ENCODE measurements at regions not wholly inside any gene's neighbourhood (a gene's known extent, or its start where the extent isn't known, plus 50 kb on each side); places are given as distances from the start of the nearest gene placed in this dataset.

DNA sequence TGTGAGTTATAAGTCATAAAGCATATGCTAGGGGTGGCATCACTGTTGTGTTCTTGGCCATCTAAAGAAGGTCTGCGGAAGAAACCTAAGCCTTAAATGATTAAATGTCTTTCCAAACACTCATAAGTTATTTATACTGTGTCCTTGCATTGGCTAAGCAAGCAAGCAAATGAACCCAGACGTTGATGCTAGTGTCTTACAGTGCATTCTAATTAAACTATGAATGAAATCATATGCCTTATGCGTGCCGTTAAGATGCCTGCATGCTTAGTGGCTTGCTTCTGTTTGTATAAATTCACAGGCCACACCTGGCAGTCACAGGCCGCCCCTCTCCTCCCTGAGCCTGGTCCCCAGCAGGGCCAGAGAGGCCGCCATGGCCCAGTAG lies 49.9 kb downstream of the RIN2 start:
- no peak for DNase-seq
- H3K4me3 Mint-ChIP-seq = no peak overlapping the region
- ChIA-PET POLR2A (no interaction called here), CTCF (interaction anchor here (1.4 kb wide), 1 partner anchor 20 kb away, joined by 3 read pairs; no protein-coding TSS in a partner anchor)
- H3K27ac Mint-ChIP-seq = no peak overlapping the region
- Histone ChIP-seq H3K9me3 (ENCODE audit: low read length) (no peaks in the 10 kb centered on the region), H3K27ac (ENCODE audit: low read depth, low read length) (no peak overlapping the region), H3K36me3 (ENCODE audit: insufficient read depth, low read length) (no peaks in the 10 kb centered on the region), H3K4me1 (ENCODE audit: insufficient read depth, low read length) (no peaks in the 10 kb centered on the region), H3K4me3 (ENCODE audit: low read length) (no peak overlapping the region), H3K27me3 (ENCODE audit: insufficient read depth, low read length, poor library complexity, severe bottlenecking) (no peaks in the 10 kb centered on the region)
- H3K9me3 Mint-ChIP-seq = peaks cover 0 to 4% (median 0%) of the 10 kb centered on the region in 5 donors
- no peaks in the 10 kb centered on the region for H3K36me3 Mint-ChIP-seq
- peaks cover 1 to 8% of the 10 kb centered on the region in 2 donors for H3K27me3 Mint-ChIP-seq
- H3K4me1 Mint-ChIP-seq = peaks cover 0 to 6% (median 0%) of the 10 kb centered on the region in 3 donors

DNA sequence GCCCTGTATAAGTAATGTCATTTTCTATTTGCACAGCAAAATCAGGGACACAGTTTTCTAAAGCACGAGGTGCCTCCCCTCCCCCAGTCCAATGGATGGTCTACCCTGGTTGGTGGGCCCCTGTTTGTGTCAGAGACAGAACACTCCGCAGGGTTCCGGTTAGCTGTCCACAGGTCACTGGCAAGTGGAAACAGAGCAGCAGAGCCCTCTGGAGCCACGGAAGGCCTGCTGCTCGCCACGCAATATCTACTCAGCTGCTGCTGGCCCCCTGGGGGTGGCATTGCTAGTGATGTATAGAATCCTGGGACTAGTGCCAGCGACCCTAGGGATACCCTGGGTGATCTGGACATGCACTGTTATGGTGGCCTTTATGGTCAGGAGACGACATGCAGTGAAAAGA lies 50.4 kb downstream of the RIN2 start:
- no peak overlapping the region for H3K27ac Mint-ChIP-seq
- no peak for DNase-seq
- peaks cover 0 to 6% (median 0%) of the 10 kb centered on the region in 3 donors for H3K4me1 Mint-ChIP-seq
- H3K36me3 Mint-ChIP-seq = no peaks in the 10 kb centered on the region
- H3K9me3 ChIP-seq (ENCODE audit: low read length) = no peaks in the 10 kb centered on the region
- ChIA-PET CTCF (no interaction called here), POLR2A (no interaction called here)
- no peak overlapping the region for H3K4me3 ChIP-seq (ENCODE audit: low read length)
- H3K4me1 ChIP-seq (ENCODE audit: insufficient read depth, low read length) = no peaks in the 10 kb centered on the region
- no peaks in the 10 kb centered on the region for H3K36me3 ChIP-seq (ENCODE audit: insufficient read depth, low read length)
- no peaks in the 10 kb centered on the region for H3K27me3 ChIP-seq (ENCODE audit: insufficient read depth, low read length, poor library complexity, severe bottlenecking)
- no peak overlapping the region for H3K4me3 Mint-ChIP-seq
- peaks cover 1 to 8% of the 10 kb centered on the region in 2 donors for H3K27me3 Mint-ChIP-seq
- H3K27ac ChIP-seq (ENCODE audit: low read depth, low read length) = no peak overlapping the region
- H3K9me3 Mint-ChIP-seq = peaks cover 0 to 4% (median 0%) of the 10 kb centered on the region in 5 donors

DNA sequence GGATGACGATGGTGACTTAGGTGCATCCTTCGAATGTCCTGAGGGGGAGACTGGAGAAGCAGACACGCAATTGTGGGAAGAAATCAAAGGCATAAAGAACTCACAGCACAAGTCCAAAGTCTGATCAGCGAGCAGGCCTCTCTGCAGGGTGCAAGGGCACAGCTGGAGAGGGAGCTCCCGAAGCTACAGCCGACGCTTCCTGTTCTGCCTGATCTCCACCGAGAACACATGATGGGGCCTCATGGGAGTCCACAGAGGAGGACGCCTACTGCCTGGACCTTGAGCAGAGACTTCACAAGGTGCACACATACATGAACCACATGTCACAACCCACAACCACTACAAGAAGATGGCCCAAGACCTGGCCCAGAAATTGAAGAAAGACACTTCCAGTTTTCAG lies 51.4 kb downstream of the RIN2 start:
- Mint-ChIP-seq H3K4me1 (peaks cover 0 to 6% (median 0%) of the 10 kb centered on the region in 3 donors), H3K27me3 (peaks cover 1 to 8% of the 10 kb centered on the region in 2 donors), H3K9me3 (peaks cover 0 to 4% (median 0%) of the 10 kb centered on the region in 5 donors), H3K4me3 (no peak overlapping the region), H3K36me3 (no peaks in the 10 kb centered on the region), H3K27ac (no peak overlapping the region)
- H3K27me3 ChIP-seq (ENCODE audit: insufficient read depth, low read length, poor library complexity, severe bottlenecking) = no peaks in the 10 kb centered on the region
- POLR2A ChIA-PET = no interaction called here
- DNase-seq = no peak
- no peaks in the 10 kb centered on the region for H3K4me1 ChIP-seq (ENCODE audit: insufficient read depth, low read length)
- H3K9me3 ChIP-seq (ENCODE audit: low read length) = no peaks in the 10 kb centered on the region
- CTCF ChIA-PET = no interaction called here
- no peak overlapping the region for H3K27ac ChIP-seq (ENCODE audit: low read depth, low read length)
- no peaks in the 10 kb centered on the region for H3K36me3 ChIP-seq (ENCODE audit: insufficient read depth, low read length)
- no peak overlapping the region for H3K4me3 ChIP-seq (ENCODE audit: low read length)

DNA sequence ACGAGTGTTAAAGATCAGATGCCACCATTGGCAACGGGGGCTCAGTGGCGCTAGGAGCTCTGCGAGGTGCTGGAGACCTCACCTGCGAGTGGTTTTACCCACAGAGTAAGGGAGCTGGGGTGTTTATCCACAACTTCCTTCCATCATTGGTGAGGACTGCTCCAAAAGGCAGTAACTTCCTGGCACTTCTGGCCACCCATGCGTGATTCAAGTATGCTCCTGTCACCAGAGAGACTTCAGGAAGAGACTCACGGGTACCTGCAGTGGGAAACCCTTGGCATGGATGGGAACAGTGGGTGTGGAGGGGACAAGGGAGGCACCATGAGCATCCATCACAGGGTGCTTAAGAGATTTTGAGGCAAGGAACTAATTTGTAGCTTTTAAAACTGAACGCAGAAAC lies 53.2 kb downstream of the RIN2 start:
- ChIA-PET POLR2A (no interaction called here), CTCF (no interaction called here)
- no peak for DNase-seq
- no peak overlapping the region for H3K4me3 ChIP-seq (ENCODE audit: low read length)
- Mint-ChIP-seq H3K36me3 (no peaks in the 10 kb centered on the region), H3K4me1 (peaks cover 0 to 6% (median 0%) of the 10 kb centered on the region in 3 donors), H3K9me3 (peaks cover 0 to 3% (median 0%) of the 10 kb centered on the region in 5 donors), H3K27me3 (peaks cover 1 to 11% of the 10 kb centered on the region in 2 donors), H3K4me3 (no peak overlapping the region), H3K27ac (no peak overlapping the region)
- H3K9me3 ChIP-seq (ENCODE audit: low read length) = no peaks in the 10 kb centered on the region
- no peaks in the 10 kb centered on the region for H3K27me3 ChIP-seq (ENCODE audit: insufficient read depth, low read length, poor library complexity, severe bottlenecking)
- no peaks in the 10 kb centered on the region for H3K4me1 ChIP-seq (ENCODE audit: insufficient read depth, low read length)
- no peak overlapping the region for H3K27ac ChIP-seq (ENCODE audit: low read depth, low read length)
- no peaks in the 10 kb centered on the region for H3K36me3 ChIP-seq (ENCODE audit: insufficient read depth, low read length)

DNA sequence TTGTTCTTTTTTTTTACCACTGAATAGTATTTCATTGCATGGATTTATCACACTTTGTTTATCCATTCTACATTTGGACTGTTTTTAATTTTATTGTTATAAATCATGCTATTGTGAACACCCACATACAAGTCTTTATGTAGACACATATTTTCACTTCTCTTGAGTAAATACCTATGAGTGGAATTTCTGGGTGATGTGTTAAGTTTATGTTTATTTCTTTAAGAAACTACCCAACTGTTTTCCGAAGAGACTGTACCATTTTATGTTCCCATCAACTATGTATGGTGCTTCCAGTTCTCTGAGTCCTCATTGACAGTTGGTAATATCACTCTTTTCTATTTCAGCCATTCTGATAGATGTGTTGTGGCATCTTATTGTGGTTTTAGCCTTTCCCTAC lies 54.0 kb downstream of the RIN2 start:
- CTCF ChIA-PET = no interaction called here
- H3K27ac Mint-ChIP-seq = no peak overlapping the region

DNA sequence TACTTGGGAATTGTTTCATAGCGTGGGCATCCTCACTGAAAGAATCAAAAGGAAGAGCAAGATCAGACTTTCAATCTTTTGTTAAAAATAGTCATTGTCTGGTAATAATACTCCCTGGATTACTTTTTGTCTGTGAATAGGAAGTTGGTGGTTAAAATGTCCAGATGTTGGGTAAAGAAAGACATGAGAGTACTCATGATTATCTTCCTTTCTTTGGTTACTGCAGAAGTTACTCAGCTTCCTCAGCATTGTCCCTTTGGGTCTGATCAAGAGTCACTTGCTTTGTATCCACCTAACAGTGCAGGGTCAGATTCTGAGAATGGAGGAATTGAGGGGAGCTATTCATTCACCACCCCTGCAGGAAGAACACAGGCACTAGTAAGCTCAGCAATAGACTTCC lies 54.6 kb downstream of the RIN2 start:
- H3K27ac ChIP-seq (ENCODE audit: low read depth, low read length) = no peak overlapping the region
- ChIA-PET CTCF (no interaction called here), POLR2A (no interaction called here)
- no peaks in the 10 kb centered on the region for H3K4me1 ChIP-seq (ENCODE audit: insufficient read depth, low read length)
- peaks cover 0 to 6% (median 0%) of the 10 kb centered on the region in 3 donors for H3K4me1 Mint-ChIP-seq
- no peaks in the 10 kb centered on the region for H3K36me3 Mint-ChIP-seq
- H3K9me3 ChIP-seq (ENCODE audit: low read length) = no peaks in the 10 kb centered on the region
- no peak overlapping the region for H3K4me3 Mint-ChIP-seq
- no peak overlapping the region for H3K4me3 ChIP-seq (ENCODE audit: low read length)
- no peaks in the 10 kb centered on the region for H3K27me3 ChIP-seq (ENCODE audit: insufficient read depth, low read length, poor library complexity, severe bottlenecking)
- H3K9me3 Mint-ChIP-seq = peaks cover 0 to 5% (median 0%) of the 10 kb centered on the region in 5 donors
- peaks cover 1 to 15% of the 10 kb centered on the region in 2 donors for H3K27me3 Mint-ChIP-seq
- no peaks in the 10 kb centered on the region for H3K36me3 ChIP-seq (ENCODE audit: insufficient read depth, low read length)
- H3K27ac Mint-ChIP-seq = no peak overlapping the region
- DNase-seq = no peak

More for the DNA sequence above, 54.0 kb downstream of the RIN2 start:
- Mint-ChIP-seq H3K27me3 (peaks cover 1 to 15% of the 10 kb centered on the region in 2 donors), H3K36me3 (no peaks in the 10 kb centered on the region), H3K4me1 (peaks cover 0 to 6% (median 0%) of the 10 kb centered on the region in 3 donors), H3K9me3 (peaks cover 0 to 3% (median 0%) of the 10 kb centered on the region in 5 donors), H3K4me3 (no peak overlapping the region)
- no peak overlapping the region for H3K4me3 ChIP-seq (ENCODE audit: low read length)
- POLR2A ChIA-PET = no interaction called here
- DNase-seq = no peak
- H3K4me1 ChIP-seq (ENCODE audit: insufficient read depth, low read length) = no peaks in the 10 kb centered on the region
- H3K9me3 ChIP-seq (ENCODE audit: low read length) = no peaks in the 10 kb centered on the region
- no peak overlapping the region for H3K27ac ChIP-seq (ENCODE audit: low read depth, low read length)
- no peaks in the 10 kb centered on the region for H3K36me3 ChIP-seq (ENCODE audit: insufficient read depth, low read length)
- H3K27me3 ChIP-seq (ENCODE audit: insufficient read depth, low read length, poor library complexity, severe bottlenecking) = no peaks in the 10 kb centered on the region

DNA sequence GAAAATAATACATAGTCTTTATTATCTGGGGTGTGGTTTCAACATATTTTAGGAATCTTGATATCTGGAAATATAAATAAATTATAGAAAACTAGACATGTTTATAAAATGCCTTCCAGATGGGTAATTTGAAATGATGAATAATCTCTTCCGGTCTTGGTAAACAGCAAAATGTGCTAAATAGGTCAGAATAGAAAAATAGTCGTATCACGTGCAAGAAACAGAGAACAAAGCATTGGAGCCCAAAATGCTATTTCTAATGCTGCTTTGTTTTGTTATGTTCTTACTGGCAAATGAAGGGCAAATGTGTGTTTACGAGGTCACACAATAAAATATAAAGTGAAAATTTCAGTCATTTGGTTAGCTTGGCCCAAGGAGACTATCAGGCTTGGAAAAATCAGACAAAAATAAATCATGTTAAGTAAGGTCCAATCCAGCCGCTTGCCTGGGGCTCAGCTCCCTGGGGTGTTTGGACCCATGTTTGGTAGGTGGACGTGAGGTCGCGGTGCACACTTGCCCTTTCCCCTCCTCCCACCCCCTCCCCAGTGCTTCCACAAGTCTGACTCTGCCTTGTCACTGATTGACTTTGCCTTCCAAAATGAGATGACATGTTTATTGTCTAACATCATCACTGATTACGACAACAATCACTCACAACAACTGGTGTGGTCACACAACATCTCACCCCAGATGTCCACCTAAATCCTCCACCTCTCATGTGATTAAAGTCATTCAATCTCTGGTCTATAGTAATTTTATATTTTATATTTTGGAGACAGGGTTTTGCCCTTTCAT lies 56.0 kb downstream of the RIN2 start:
- no peak for DNase-seq
- no peaks in the 10 kb centered on the region for H3K36me3 Mint-ChIP-seq
- Histone ChIP-seq H3K27ac (ENCODE audit: low read depth, low read length) (no peak overlapping the region), H3K4me3 (ENCODE audit: low read length) (no peak overlapping the region), H3K4me1 (ENCODE audit: insufficient read depth, low read length) (no peaks in the 10 kb centered on the region), H3K27me3 (ENCODE audit: insufficient read depth, low read length, poor library complexity, severe bottlenecking) (no peaks in the 10 kb centered on the region), H3K9me3 (ENCODE audit: low read length) (no peaks in the 10 kb centered on the region), H3K36me3 (ENCODE audit: insufficient read depth, low read length) (no peaks in the 10 kb centered on the region)
- peaks cover 1 to 14% of the 10 kb centered on the region in 2 donors for H3K27me3 Mint-ChIP-seq
- H3K4me3 Mint-ChIP-seq = no peak overlapping the region
- ChIA-PET CTCF (no interaction called here), POLR2A (no interaction called here)
- peaks cover 0 to 6% (median 0%) of the 10 kb centered on the region in 3 donors for H3K4me1 Mint-ChIP-seq
- no peak overlapping the region for H3K27ac Mint-ChIP-seq
- H3K9me3 Mint-ChIP-seq = peaks cover 0 to 5% (median 5%) of the 10 kb centered on the region in 5 donors

DNA sequence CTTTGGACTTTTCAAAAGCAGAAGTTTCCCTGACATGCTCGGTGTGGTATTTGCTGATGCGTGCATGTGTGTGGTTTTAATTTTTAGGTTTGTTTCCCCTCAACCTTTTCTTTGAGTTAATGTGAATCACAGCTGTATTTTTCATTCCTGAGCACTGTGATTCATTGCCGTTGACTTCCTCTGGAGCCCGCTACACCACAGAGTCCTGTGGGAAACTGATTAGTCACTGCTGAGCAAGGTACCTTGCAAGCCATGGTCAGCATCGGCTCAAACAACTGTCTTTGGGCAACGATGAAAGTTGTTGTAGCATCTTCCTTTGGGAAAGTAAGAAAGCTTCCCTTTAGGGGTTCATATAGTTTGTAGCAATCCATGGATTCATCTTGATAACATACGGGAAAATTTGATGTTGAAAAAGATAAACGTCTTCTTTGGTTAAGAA lies 57.5 kb downstream of the RIN2 start:
- Mint-ChIP-seq H3K27ac (no peak overlapping the region), H3K4me1 (peaks cover 0 to 6% (median 0%) of the 10 kb centered on the region in 3 donors), H3K36me3 (no peaks in the 10 kb centered on the region), H3K27me3 (peaks cover 1 to 11% of the 10 kb centered on the region in 2 donors), H3K4me3 (no peak overlapping the region), H3K9me3 (peaks cover 0 to 7% (median 5%) of the 10 kb centered on the region in 5 donors)
- H3K27me3 ChIP-seq (ENCODE audit: insufficient read depth, low read length, poor library complexity, severe bottlenecking) = no peaks in the 10 kb centered on the region
- DNase-seq = no peak
- H3K4me1 ChIP-seq (ENCODE audit: insufficient read depth, low read length) = no peaks in the 10 kb centered on the region
- H3K9me3 ChIP-seq (ENCODE audit: low read length) = no peaks in the 10 kb centered on the region
- ChIA-PET CTCF (no interaction called here), POLR2A (no interaction called here)
- no peak overlapping the region for H3K4me3 ChIP-seq (ENCODE audit: low read length)
- no peaks in the 10 kb centered on the region for H3K36me3 ChIP-seq (ENCODE audit: insufficient read depth, low read length)
- H3K27ac ChIP-seq (ENCODE audit: low read depth, low read length) = no peak overlapping the region
